NCI-H2107 treated with DMSO at 0.1 percent for 48 hours (cell line): ENCODE measurements at regions not wholly inside any gene's neighbourhood (a gene's known extent, or its start where the extent isn't known, plus 50 kb on each side); places are given as distances from the start of the nearest gene placed in this dataset.

Experiments
- DNase-seq: peaks from one replicate; lab custom pipeline; 2025; ENCODE audit not compliant: unreplicated experiment; lab: John Stamatoyannopoulos, UW

- DNase-seq = no peak
These were observed 142.0 kb downstream of the TMEM30B start for GRCh38 chr14:61139006-61139599.

DNA sequence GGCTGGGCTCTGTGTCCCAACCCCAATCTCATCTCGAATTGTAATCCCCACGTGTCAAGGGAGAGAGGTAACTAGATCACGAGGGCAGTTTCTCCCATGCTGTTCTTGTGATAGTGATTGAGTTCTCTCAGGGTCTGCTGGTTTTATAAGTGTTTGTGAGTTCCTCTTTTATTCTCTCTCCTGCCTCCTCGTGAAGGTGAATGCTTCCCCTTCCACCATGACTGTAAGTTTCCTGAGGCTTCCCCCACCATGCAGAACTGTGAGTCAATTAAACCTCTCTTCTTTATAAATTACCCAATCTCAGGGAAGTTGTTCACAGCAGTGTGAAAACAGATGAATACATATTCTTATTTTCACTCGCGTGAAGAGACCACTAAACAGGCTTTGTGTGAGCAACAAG lies 148.2 kb downstream of the TMEM30B start:
- DNase-seq = no peak

DNA sequence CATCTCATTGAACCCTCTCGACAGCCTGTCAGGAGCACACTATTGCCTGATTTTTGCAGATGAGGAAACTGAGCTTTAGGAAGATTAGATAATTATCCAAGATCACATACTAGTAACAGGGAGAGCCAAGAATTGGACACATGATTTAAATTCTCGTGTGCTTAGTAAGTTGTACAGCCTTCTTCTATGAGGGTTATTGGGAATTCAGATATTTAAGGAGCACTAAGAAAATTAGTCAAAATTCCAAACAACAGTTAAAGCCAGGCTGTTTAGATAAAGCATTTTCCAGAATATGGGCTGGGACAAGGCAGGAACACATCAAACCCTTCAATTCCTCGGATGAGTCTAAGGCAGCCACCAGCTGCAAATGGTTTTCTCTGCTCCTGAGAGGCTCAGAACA lies 148.8 kb downstream of the TMEM30B start:
- no peak for DNase-seq

GRCh38 chr14:61130512-61131260 lies 149.6 kb downstream of the SLC38A6 start:
- DNase-seq = no peak

- no peak for DNase-seq
These were observed 148.2 kb downstream of the SLC38A6 start for GRCh38 chr14:61129168-61129745.

GRCh38 chr14:61128382-61129167 lies 147.5 kb downstream of the SLC38A6 start:
- DNase-seq = no peak

DNA sequence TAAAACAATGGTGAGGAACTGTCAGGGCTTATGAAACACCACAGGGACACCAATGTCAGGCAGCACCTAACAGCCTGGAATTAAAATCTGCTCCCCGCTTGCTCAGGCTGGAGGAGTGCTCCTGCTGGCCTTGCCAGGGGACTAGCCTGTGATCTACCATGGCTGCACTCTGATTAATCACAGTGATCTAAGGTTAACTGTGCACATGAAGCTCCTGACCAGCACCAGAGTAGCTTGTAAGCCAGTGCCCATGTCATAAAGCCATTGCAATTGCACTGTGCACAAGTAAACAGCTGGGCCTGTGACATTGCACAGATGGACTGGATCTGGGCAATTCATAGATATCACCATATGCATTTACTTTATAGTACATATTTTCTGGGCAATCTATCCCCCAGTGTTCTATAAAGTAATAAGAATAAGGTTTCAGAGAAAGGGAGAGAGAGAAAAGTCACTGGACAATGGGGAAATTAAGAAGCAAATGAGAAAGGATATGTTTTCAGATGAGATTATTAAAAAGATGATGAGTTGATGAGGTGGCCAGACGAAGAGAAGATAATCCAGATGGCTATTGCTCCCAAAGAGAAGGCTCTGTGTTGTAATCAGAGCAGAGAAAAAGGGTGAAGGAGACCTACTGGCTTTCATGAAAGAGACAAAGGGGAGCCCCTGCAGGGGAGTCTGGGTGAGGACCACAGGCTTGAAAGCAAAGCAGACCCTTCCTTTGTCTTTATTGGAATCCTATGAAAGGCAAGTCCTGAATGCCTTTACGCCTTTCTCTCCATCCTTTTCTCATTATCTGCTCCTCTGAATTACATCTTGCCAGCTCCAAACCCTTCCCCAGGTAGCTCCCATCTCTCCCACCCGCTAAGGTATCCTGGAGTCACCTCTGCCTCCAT lies 145.8 kb downstream of the SLC38A6 start:
- no peak for DNase-seq

GRCh38 chr14:61125867-61126572 lies 145.0 kb downstream of the SLC38A6 start:
- peak; percentile 90 for DNase-seq

GRCh38 chr14:61125041-61125866 lies 144.2 kb downstream of the SLC38A6 start:
- peak; percentile 87 for DNase-seq

- DNase-seq = no peak
These were observed 141.8 kb downstream of the SLC38A6 start for GRCh38 chr14:61122862-61123261.

DNA sequence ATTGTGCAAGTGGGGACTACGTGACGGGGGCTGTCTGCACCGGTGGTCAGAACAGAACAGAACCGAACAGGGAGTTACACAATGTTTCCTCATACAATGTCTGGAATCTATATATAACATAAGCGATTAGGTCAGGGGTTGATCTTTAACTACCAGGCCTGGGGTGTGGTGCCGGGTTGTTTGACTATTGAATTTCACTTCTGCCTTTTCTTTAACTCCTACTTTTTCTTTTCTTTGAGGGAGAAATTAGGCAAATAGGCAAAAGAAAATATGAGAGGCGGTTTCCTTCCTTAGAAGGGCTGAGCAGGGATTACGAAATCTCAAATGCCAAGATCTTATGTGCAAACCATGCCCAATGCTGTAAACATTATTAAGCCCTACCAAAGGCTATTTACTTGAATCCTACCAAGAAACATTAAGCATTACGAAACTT lies 140.3 kb downstream of the SLC38A6 start:
- no peak for DNase-seq

DNA sequence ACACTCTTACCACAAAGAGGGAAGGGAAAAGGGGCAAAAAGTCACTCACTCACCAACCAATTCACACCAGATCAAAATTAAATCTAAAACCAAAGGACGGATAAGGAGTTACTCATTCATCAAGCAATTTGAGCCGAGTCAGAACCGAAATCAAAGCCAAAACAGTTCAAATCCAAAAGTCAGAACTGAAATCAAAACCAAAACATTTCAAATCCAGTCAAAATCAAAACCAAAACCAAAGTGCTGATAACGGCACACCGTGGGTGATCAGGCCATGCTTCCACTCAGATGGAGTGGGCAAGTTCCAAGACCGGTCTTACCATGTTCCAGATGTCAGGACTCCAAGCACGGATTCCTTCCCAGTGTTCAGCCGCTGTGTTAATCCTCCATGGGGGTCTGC lies 139.5 kb downstream of the SLC38A6 start:
- DNase-seq = no peak

- DNase-seq = no peak
These were observed 138.0 kb downstream of the SLC38A6 start for GRCh38 chr14:61119006-61119405.

DNA sequence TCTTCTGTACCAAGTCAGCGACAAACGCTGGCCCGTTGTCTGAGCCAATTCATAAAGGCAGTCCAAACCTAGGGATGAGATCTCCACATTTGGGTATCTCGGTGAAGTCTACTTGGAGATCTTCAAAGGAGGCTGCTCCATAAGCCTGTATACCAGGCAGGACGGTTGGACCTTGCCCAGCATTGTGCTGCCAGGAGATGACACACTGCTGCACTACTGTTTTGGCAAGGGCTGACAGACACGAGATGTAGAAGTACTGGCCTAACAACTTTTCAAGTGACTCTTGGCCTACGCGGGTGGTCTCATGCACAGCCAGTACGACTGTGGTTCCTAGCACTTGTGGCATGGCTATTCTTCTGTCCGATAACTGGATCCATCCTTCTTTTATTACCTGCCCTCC lies 135.3 kb downstream of the SLC38A6 start:
- DNase-seq = no peak

DNA sequence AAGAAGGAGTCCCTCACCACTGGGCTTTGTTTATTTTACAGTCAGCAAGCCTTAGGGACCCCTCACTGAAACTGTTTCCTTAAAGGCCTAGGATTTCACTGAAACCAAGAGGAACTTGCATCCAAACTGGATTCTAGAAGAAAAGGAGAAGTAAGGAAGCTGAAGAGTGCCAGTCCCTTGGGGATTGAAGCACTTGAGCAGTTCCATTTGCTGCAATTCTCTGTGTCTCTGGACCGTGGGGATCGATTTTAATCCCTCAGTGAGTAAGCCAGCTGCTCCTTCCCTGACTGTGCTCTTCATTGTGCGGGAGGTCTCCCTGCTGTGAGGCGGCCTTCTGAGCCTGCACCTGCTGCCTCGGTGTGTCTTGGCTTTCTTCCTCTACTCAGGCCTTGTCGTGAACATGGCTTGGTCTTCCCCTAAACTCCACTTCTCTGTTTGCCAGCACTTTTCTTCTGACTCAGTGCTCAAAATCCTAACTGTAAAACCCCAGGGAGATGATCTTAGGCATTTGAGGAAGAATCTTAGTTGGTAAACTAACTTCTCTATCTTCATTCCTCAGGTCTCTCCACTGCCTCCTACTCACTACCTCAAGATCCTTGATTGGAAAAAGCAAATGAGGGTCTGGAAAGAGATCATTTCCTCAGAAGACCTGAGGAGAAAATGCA lies 132.6 kb downstream of the SLC38A6 start:
- peak; percentile 98 for DNase-seq

DNA sequence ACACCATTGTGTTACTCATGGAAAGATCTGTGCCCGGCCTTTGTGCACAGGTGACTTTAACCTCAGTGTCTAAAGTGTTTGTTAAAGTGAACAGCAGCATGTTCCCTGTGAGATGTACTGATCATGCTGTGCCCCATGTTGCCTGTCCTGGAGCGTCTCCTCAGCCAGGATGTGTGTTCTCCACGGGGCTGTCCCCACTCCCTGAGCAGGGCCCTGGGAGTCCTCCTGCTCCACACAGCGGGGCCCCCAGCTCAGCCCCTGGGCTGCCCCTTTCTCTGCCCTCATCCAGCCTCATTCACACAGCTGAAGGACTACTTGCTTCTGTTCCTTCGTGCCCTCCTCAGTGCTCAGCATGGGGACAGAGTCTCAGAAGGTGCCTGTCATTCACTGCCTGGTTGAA lies 131.5 kb downstream of the SLC38A6 start:
- DNase-seq = no peak

GRCh38 chr14:61111731-61112130 lies 130.7 kb downstream of the SLC38A6 start:
- no peak for DNase-seq

DNA sequence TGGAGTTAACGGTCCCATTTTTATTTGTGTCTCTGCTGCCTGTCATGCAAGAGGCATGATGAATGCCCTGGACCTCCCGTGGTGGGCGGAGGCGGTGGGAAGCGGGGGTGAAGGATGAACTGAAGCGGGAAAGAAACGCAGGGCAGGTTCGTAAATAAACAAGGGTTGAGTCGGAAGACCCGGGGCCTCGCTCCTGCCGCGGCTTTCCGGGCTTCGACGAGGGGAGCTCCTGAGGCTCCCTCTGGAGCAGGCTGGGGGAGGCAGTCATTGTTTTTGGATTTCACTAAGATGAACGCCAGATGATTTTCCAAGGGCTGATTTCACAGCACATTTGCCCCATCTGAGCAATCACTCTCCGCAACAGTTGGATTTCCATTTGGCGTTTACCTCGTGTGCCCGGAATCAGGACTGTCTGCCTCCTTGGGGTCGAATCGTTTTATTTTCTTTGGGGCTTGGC lies 130.2 kb downstream of the SLC38A6 start:
- DNase-seq = no peak
